Natural killer cell (primary cell): ENCODE measurements at regions not wholly inside any gene's neighbourhood (a gene's known extent, or its start where the extent isn't known, plus 50 kb on each side); places are given as distances from the start of the nearest gene placed in this dataset.
"Not testable (repeated sequence)": the region's sequence is repeated elsewhere in the genome, so short reads cannot be mapped to it uniquely, and the experiment has no call there.

ENCODE experiments used
- ATAC-seq, 3 donors: fragments of 150-1000 bp in 2 of 3; fragments of 200-7000 bp in 1 of 3; cut with Tn5 transposase; 1 replicate in 1 of 3; 2 replicates in 2 of 3; pipeline ENCODE4 v1.10.0; 2021; ENCODE audit warnings: mild to moderate bottlenecking in 2 of 3, moderate library complexity in 2 of 3
- DNase-seq, 2 donors: peaks; one replicate each; pipeline versions ENCODE4 v3.0.0 to v3.0.0-alpha.2; 2013 to 2021; ENCODE audit warnings: mixed read lengths in 1 of 2
- H3K27ac ChIP-seq: one replicate; pipeline ENCODE4 v1.5.1; 2013; ENCODE audit warnings: mild to moderate bottlenecking, low read length
- H3K27me3 ChIP-seq: one replicate; pipeline ENCODE4 v1.6.1; 2013; ENCODE audit warnings: low read length; ENCODE audit not compliant: control insufficient read depth, insufficient read depth
- H3K36me3 ChIP-seq: one replicate; pipeline ENCODE4 v1.6.1; 2013; ENCODE audit warnings: low read length; ENCODE audit not compliant: control insufficient read depth, insufficient read depth
- H3K4me1 ChIP-seq: one replicate; pipeline ENCODE4 v1.6.1; 2013; ENCODE audit warnings: low read length; ENCODE audit not compliant: control insufficient read depth, insufficient read depth
- H3K4me3 ChIP-seq: one replicate; pipeline ENCODE4 v1.5.1; 2013; ENCODE audit warnings: low read length
- H3K9me3 ChIP-seq: one replicate; pipeline ENCODE4 v1.6.1; 2013; ENCODE audit warnings: low read length; ENCODE audit not compliant: control insufficient read depth, insufficient read depth
- H3K27ac Mint-ChIP-seq, 2 donors: one replicate each; pipeline ENCODE4 v1.8.0; 2022; ENCODE audit warnings: mild to moderate bottlenecking in 2 of 2, mixed read lengths in 2 of 2, moderate library complexity in 1 of 2
- H3K27me3 Mint-ChIP-seq, 2 donors: one replicate each; pipeline ENCODE4 v1.8.0; 2022; ENCODE audit warnings: low read depth in 2 of 2, mixed read lengths in 2 of 2
- H3K36me3 Mint-ChIP-seq: one replicate; pipeline ENCODE4 v1.8.0; 2022; ENCODE audit warnings: mixed read lengths
- H3K4me1 Mint-ChIP-seq, 2 donors: one replicate each; pipeline ENCODE4 v1.8.0; 2022; ENCODE audit warnings: mixed read lengths in 2 of 2
- H3K4me3 Mint-ChIP-seq: one replicate; pipeline ENCODE4 v1.8.0; 2022; ENCODE audit warnings: mild to moderate bottlenecking, moderate library complexity, mixed read lengths
- H3K9me3 Mint-ChIP-seq, 2 donors: one replicate each; pipeline ENCODE4 v1.8.0; 2022; ENCODE audit warnings: mixed read lengths in 2 of 2
- WGBS: methylation state at CpG from one replicate; pipeline ENCODE4 v1.1.7; 2013; ENCODE audit warnings: missing lambda C conversion rate; ENCODE audit not compliant: insufficient coverage; 5-methylcytosine and 5-hydroxymethylcytosine counted together
- intact Hi-C: fragments of 100-400 bp; cut with micrococcal nuclease; formaldehyde crosslinking; loops from one replicate; pipeline ENCODE4 v1.14.2; 2022
- TF ChIP-seq, protein P1 (sequence below): fragments of 200-600 bp; IDR thresholded peaks from one replicate; pipeline ENCODE4 v1.8.0; 2022; ENCODE audit warnings: antibody characterized with exemption

DNA sequence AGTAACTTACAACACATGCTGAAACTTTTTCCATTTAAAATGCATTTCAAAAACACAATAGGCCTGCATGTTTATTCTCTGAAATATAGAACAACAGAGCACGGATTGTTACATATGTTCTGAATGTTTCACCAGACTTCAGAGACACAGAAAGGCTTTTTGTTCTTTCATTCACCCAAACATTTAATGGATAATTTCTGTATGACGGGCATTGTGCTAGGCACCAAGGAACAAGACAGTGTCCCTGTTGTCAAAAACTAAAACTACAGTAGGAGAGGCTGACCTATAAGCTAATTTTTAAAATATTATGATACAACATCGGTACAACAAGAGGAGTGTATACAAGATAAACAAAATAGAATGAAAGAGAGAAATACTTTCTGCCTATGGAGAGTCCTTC is 81.9 kb upstream of the TEAD1 start:
- TF ChIP-seq, protein P1, sequence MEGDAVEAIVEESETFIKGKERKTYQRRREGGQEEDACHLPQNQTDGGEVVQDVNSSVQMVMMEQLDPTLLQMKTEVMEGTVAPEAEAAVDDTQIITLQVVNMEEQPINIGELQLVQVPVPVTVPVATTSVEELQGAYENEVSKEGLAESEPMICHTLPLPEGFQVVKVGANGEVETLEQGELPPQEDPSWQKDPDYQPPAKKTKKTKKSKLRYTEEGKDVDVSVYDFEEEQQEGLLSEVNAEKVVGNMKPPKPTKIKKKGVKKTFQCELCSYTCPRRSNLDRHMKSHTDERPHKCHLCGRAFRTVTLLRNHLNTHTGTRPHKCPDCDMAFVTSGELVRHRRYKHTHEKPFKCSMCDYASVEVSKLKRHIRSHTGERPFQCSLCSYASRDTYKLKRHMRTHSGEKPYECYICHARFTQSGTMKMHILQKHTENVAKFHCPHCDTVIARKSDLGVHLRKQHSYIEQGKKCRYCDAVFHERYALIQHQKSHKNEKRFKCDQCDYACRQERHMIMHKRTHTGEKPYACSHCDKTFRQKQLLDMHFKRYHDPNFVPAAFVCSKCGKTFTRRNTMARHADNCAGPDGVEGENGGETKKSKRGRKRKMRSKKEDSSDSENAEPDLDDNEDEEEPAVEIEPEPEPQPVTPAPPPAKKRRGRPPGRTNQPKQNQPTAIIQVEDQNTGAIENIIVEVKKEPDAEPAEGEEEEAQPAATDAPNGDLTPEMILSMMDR = no peak
- no peak overlapping the region for H3K4me3 ChIP-seq
- DNase-seq (no peak), ATAC-seq (no peak)
- H3K4me1 Mint-ChIP-seq = no peaks in the 10 kb centered on the region
- no peaks in the 10 kb centered on the region for H3K4me1 ChIP-seq
- H3K4me3 Mint-ChIP-seq = no peak overlapping the region
- H3K36me3 ChIP-seq = no peaks in the 10 kb centered on the region
- intact Hi-C loops = no loop called here
- H3K9me3 Mint-ChIP-seq = no peaks in the 10 kb centered on the region
- H3K36me3 Mint-ChIP-seq = no peaks in the 10 kb centered on the region
- H3K27ac Mint-ChIP-seq = no peak overlapping the region
- H3K27me3 ChIP-seq = no peaks in the 10 kb centered on the region
- 84% methylated on average over 3 of the region's 3 CpGs for WGBS
- H3K9me3 ChIP-seq = no peaks in the 10 kb centered on the region
- no peak overlapping the region for H3K27ac ChIP-seq
- H3K27me3 Mint-ChIP-seq = peaks cover 5 to 47% of the 10 kb centered on the region in 2 donors

DNA sequence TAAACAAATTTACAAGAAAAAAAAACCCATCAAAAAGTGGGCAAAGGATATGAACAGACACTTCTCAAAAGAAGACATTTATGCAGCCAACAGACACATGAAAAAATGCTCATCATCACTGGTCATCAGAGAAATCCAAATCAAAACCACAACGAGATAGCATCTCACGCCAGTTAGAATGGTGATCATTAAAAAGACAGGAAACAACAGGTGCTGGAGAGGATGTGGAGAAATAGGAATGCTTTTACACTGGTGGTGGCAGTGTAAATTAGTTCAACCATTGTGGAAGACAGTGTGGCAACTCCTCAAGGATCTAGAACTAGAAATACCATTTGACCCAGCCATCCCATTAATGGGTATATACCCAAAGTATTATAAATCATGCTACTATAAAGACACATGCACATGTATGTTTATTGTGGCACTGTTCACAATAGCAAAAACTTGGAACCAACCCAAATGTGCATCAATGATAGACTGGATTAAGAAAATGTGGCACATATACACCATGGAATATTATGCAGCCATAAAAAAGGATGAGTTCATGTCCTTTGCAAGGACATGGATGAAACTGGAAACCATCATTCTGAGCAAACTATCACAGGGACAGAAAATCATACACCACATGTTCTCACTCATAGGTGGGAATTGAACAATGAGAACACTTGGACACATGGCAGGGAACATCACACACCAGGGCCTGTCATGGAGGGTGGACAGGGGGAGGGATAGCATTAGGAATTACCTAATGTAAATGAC is 79.0 kb upstream of the TEAD1 start:
- not testable (repeated sequence) for H3K36me3 Mint-ChIP-seq, DNase-seq, H3K4me3 ChIP-seq, H3K27me3 ChIP-seq, ATAC-seq, H3K9me3 Mint-ChIP-seq, H3K27ac ChIP-seq, H3K4me1 Mint-ChIP-seq, H3K9me3 ChIP-seq, H3K4me3 Mint-ChIP-seq, H3K27ac Mint-ChIP-seq, H3K36me3 ChIP-seq, H3K4me1 ChIP-seq
- peaks cover 5 to 35% of the 10 kb centered on the region in 2 donors for H3K27me3 Mint-ChIP-seq
- intact Hi-C loops = loop anchor here (5.0 kb wide), 1 partner anchor 297 kb away; no protein-coding TSS in a partner anchor
- WGBS = 94% methylated on average over 2 of the region's 2 CpGs

DNA sequence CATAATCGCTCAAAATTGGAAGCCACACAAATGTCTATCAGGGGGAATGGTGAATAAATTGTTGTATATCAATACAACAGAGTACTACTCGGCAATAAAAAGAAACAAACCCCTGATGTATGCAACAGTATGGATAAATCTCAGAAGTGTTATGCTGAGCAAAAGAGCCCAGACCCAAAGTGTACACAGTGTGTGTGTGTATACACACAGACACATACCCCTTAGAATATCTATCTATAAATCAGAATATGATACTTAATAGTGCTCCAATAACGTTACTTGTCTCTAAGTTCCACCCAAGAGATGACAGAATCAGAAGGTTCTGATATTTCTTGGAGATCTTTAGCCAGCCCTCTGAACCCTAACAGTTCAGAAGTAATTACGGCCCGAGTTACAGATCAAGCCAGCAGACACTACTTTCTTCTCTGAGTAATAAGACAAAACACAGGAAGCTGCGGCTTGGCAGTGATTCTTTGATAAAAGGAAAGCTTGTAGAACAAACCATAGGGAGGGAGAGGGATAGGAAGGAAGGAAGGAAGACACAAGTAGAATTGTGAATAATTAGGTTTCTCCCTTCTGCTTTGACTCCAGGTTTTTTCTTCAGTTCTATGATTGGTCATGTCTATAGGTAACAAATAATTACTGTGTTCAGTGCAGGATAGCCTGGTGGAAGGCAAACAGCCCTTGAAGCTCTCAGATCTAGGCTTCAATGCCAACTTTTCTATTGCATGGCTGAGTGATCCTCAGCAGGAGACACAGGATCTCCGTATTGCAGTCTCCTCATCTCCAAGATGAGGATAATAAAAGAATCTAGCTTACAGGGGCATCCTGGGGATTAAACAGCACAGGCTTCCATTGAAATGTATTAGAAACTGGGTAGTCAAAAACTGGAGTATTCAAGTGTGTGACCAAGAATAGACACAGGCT is 75.6 kb upstream of the TEAD1 start:
- Mint-ChIP-seq H3K4me1 (peaks cover 5 to 6% of the 10 kb centered on the region in 2 donors), H3K9me3 (no peaks in the 10 kb centered on the region), H3K27me3 (peaks cover 4 to 28% of the 10 kb centered on the region in 2 donors), H3K27ac (no peak overlapping the region), H3K36me3 (no peaks in the 10 kb centered on the region), H3K4me3 (no peak overlapping the region)
- TF ChIP-seq, protein P1 = no peak
- intact Hi-C loops = loop anchor here (5.0 kb wide), 1 partner anchor 294 kb away; no protein-coding TSS in a partner anchor
- no peaks in the 10 kb centered on the region for H3K9me3 ChIP-seq
- H3K4me1 ChIP-seq = no peaks in the 10 kb centered on the region
- H3K27me3 ChIP-seq = no peaks in the 10 kb centered on the region
- H3K27ac ChIP-seq = no peak overlapping the region
- ATAC-seq (no peak), DNase-seq (peak in 1 of 2 donors; percentile 38)
- WGBS = 52% methylated on average over 5 of the region's 7 CpGs
- no peak overlapping the region for H3K4me3 ChIP-seq
- no peaks in the 10 kb centered on the region for H3K36me3 ChIP-seq
